SKM-1 (cell line): ENCODE measurements at regions not wholly inside any gene's neighbourhood (a gene's known extent, or its start where the extent isn't known, plus 50 kb on each side); places are given as distances from the start of the nearest gene placed in this dataset.
"Not testable (repeated sequence)": the region's sequence is repeated elsewhere in the genome, so short reads cannot be mapped to it uniquely, and the experiment has no call there.

ENCODE experiments used
- DNase-seq: peaks from one replicate; lab custom pipeline; 2025; ENCODE audit not compliant: unreplicated experiment; lab: John Stamatoyannopoulos, UW

DNA sequence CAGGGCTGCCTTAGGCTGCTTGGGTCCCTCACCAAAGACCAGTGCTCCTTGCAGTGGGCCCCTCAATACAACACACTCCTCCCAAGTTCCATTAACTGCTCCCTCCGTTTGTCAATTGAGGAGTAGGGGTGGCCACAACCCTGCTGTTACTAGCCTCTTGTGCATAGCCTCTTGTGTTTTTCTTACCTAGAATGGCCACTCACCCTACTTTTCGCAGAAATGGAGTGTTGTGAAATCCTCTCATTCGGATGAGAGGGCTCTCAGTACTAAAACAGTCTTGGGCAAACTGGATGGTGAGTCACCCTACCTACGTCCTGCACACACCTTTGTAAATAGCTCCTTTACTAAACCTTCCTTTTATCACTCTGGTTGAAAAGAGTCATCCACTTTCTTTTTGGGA, 253.9 kb downstream of the OSR1 start:
- no peak for DNase-seq

DNA sequence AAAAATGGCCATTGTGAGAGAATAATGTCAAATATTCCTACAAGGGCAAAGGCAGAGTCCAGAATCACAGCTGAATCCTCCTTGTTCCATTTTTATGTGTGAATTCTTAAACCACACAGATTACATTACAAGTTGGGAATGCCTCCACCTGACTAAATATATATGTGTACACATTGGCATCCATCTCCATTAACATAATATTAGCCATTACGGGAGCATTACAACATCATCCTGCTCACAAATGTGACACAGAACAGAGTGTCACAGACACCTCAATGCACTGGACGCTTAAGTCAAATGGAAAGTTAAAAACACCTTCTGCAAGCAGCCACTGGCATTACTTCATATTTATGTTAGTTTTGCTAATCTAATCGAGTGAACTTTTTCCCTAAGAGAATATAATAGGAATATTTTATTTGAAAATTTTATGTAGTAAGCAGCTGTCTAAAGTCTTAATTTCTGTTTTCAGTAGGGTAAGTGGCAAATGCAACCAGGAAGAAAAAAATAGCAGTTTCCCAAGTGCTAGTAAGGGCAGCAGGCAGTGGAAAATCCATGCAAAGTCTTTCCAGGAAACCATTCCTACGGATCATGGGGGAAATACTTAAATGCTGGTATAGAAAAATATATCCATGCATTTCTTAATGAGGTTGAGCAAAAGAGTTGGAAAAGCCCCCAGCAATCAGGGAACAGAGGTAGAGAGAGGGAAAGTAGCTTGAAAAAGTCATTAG, 255.6 kb downstream of the OSR1 start:
- DNase-seq: no peak

GRCh38 chr2:19101968-19102367, 256.5 kb downstream of the OSR1 start:
- DNase-seq: no peak

DNA sequence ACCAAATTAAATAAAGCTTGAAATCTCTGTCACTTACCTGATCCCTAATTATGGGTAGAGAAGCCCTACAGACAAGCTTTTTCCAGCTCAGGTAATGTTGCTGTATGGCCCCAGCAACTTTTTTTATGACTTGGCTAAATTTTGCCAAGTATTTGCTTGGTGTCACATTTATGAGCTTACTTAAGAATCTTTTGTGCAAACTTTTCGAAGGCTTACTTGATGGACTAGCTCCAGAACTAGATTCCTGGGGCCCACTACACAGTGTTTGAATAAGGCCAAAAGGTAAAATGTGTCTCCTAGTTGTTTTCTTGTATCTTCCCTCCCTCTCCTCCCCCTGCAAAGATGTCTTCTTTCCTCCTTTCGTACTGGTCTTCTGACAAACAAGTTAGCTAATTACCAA, 257.9 kb downstream of the OSR1 start:
- no peak for DNase-seq

DNA sequence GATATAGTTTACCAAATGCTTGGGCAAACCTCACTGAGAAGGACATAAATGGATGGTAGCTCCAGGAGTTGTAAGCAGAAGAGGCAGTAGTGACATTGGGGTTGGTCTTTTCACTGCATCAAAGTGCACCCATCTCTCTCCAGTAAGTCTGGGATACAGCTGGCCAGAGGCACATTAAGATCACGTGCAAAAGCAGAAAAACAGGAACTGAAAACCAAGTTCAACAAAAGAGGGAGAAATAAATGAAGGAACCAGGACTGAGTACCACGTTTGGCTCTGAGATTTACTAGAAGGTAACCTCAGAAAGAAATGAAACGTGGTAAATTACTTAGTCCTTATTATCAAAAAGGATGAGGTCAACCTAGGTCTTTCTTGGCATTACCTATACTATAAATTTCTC, 259.2 kb downstream of the OSR1 start:
- no peak for DNase-seq

GRCh38 chr2:19098467-19099160, 259.8 kb downstream of the OSR1 start:
- DNase-seq: no peak

DNA sequence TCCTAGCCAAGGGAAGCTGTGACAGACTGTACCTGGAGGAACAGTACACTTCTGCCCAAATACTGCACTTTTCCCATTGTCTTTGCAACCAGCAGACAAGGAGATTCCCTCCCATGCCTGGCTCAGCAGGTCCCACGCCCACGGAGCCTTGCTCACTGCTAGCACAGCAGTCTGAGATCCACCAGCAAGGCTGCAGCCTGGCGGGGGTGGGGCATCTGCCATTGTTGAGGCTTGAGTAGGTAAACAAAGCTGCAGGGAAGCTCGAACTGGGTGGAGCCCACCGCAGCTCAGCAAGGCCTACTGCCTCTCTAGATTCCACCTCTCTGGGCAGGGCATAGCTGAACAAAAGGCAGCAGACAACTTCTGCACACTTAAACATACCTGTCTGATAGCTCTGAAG, 268.9 kb downstream of the OSR1 start:
- DNase-seq: not testable (repeated sequence)

GRCh38 chr2:19086231-19086651, 272.2 kb downstream of the OSR1 start:
- DNase-seq: no peak

DNA sequence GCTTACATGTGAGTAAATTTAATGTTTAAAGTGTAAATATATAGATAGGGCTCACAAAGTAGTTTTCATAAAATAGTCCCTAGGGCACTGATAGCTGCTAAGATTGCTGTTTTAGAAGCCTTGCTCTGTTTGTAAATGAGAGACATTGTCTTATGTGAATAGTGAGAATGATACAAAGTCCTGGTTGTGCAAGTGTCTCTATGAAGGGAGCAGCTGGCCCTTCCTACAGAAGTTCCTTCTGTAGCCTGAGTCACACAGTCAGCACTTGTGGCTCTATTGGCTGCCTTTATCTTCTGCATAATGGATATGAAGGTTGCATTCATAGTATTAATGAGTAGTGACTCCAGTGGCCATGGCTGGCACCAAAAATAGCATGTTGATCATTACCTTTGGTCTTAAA, 279.7 kb downstream of the OSR1 start:
- DNase-seq: no peak

GRCh38 chr2:19073522-19073921, 284.9 kb downstream of the OSR1 start:
- no peak for DNase-seq

DNA sequence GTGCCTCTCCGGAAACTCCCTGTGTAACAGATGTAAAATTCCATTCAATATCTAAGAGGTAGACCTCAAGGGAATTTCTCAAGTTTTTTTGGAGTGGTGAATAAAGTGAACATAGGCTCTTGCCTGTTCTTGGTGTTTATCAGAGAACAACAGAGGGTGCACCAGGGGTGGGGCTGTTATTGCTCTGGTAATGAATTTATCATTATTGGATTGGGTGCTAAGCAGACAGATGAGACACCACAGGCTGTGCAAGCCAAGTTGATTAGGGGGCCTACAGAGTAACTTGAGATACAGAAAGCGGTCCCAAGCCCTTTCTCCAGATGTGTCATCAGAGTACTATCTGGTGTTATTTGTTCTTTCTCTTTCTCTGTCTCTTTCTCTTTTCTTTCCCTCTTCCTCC, 286.3 kb downstream of the OSR1 start:
- DNase-seq: no peak

GRCh38 chr2:19070886-19071285, 287.5 kb downstream of the OSR1 start:
- no peak for DNase-seq

- no peak for DNase-seq
Measured at GRCh38 chr2:19068206-19068605, 290.2 kb downstream of the OSR1 start.

DNA sequence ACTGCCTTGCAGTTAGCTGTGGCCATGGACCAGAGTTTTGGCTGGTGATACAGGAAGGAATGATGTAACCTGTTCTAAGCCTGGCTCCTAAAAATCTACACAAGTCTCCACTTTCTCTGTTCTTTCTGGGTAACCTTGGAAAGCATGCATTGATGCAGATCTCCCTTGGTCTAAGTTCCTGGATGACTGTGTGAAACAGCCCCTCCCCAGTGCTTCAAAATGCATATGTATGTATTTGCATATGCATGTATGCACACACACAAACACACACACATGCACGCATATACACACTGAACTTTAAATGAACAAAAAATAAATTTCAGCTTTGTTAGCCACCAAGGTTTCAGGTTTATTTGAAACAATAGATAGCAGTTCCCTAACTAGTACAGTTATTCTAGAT, 296.1 kb downstream of the OSR1 start:
- DNase-seq: no peak

GRCh38 chr2:19059076-19059475, 299.3 kb downstream of the OSR1 start:
- no peak for DNase-seq

GRCh38 chr2:19051203-19051831, 307.1 kb downstream of the OSR1 start:
- DNase-seq: no peak

GRCh38 chr2:19050354-19050753, 308.1 kb downstream of the OSR1 start:
- DNase-seq: no peak

- no peak for DNase-seq
Measured at GRCh38 chr2:19048593-19049266, 309.7 kb downstream of the OSR1 start.

GRCh38 chr2:19046986-19047780, 311.2 kb downstream of the OSR1 start:
- no peak for DNase-seq

DNA sequence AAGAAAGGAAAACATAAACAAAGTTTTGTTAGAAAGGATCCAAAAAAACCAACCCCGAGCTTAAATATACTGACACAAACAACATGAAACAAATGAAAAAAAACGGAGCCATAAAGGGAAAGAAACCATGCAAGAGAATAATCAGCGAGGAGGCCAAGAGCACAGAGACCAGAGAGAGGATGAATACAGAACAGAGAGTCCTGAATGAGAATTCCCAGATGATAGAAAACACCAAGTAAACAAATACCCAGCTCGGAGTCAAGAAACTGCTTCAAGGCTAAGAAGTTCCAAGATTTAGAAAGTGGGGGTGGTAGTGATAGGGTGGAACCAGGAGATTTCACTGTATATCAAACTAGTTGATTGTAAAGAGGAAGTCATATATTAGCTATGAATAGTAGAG, 313.3 kb downstream of the OSR1 start:
- no peak for DNase-seq

GRCh38 chr2:19043893-19044292, 314.5 kb downstream of the OSR1 start:
- DNase-seq: no peak
